Tibial artery (tissue), 4 donors: ENCODE measurements at regions not wholly inside any gene's neighbourhood (a gene's known extent, or its start where the extent isn't known, plus 50 kb on each side); places are given as distances from the start of the nearest gene placed in this dataset.

Experiments used
- DNase-seq, 2 donors: peaks; one replicate each; pipeline ENCODE4 v3.0.0-alpha.2; 2019
- H3K27ac ChIP-seq, 2 donors: fragments of 200-600 bp; sonication (generic) in 1 of 2; 1 replicate in 1 of 2; 2 replicates in 1 of 2; pipeline ENCODE4 v1.5.1; 2018 to 2019; ENCODE audit warnings: mild to moderate bottlenecking in 1 of 2
- H3K27me3 ChIP-seq, 2 donors: fragments of 200-600 bp; sonication (generic) in 1 of 2; one replicate each; pipeline versions ENCODE4 v1.5.1 to v1.6.0; 2016 to 2019
- H3K36me3 ChIP-seq, 3 donors: fragments of 200-600 bp; sonication (generic) in 2 of 3; one replicate each; pipeline ENCODE4 v1.5.1; 2016 to 2019; ENCODE audit warnings: mild to moderate bottlenecking in 2 of 3
- H3K4me1 ChIP-seq, 4 donors: fragments of 200-600 bp; sonication (generic) in 2 of 4; 1 replicate in 3 of 4; 2 replicates in 1 of 4; pipeline ENCODE4 v1.5.1; 2016 to 2019
- H3K4me3 ChIP-seq, 2 donors: fragments of 200-600 bp; sonication (generic) in 1 of 2; 1 replicate in 1 of 2; 2 replicates in 1 of 2; pipeline ENCODE4 v1.5.1; 2018 to 2019; ENCODE audit warnings: mild to moderate bottlenecking in 2 of 2
- H3K9me3 ChIP-seq, 3 donors: fragments of 200-600 bp; sonication (generic) in 1 of 3; one replicate each; pipeline ENCODE4 v1.5.1; 2016 to 2019
- CTCF ChIP-seq, 2 experiments: fragments of 200-600 bp in 1 of 2; fragments of 450-650 bp in 1 of 2; IDR thresholded peaks; one replicate each; pipeline ENCODE4 v1.5.1; 2017 to 2019; ENCODE audit warnings: antibody characterized with exemption in 2 of 2, mild to moderate bottlenecking in 1 of 2, moderate library complexity in 1 of 2
- intact Hi-C: fragments of 100-400 bp; cut with DNase I; formaldehyde crosslinking; loops from one replicate; pipeline ENCODE4 v1.15.0; 2023; ENCODE audit warnings: low total_unique reads

GRCh38 chr5:97967292-97967691, 784.2 kb upstream of the RIOK2 start:
- no peak for TF ChIP-seq CTCF (IDR thresholded peaks at IDR 0.05)
- H3K9me3 ChIP-seq: no peaks in the 10 kb centered on the region
- no peak overlapping the region for H3K4me3 ChIP-seq
- no peaks in the 10 kb centered on the region for H3K36me3 ChIP-seq
- intact Hi-C loops: no loop called here
- no peak for DNase-seq
- no peaks in the 10 kb centered on the region for H3K4me1 ChIP-seq
- H3K27ac ChIP-seq: no peak overlapping the region
- no peaks in the 10 kb centered on the region for H3K27me3 ChIP-seq

GRCh38 chr5:97968346-97968745, 785.3 kb upstream of the RIOK2 start:
- no peak for TF ChIP-seq CTCF (IDR thresholded peaks at IDR 0.05)
- no peaks in the 10 kb centered on the region for H3K27me3 ChIP-seq
- H3K36me3 ChIP-seq: no peaks in the 10 kb centered on the region
- H3K27ac ChIP-seq: no peak overlapping the region
- H3K4me1 ChIP-seq: no peaks in the 10 kb centered on the region
- H3K9me3 ChIP-seq: no peaks in the 10 kb centered on the region
- DNase-seq: no peak
- H3K4me3 ChIP-seq: no peak overlapping the region
- intact Hi-C loops: no loop called here

- no peak overlapping the region for H3K27ac ChIP-seq
- no peak overlapping the region for H3K4me3 ChIP-seq
- no peaks in the 10 kb centered on the region for H3K9me3 ChIP-seq
- DNase-seq: no peak
- intact Hi-C loops: no loop called here
- H3K27me3 ChIP-seq: no peaks in the 10 kb centered on the region
- H3K4me1 ChIP-seq: no peaks in the 10 kb centered on the region
- TF ChIP-seq CTCF (IDR thresholded peaks at IDR 0.05): no peak
- H3K36me3 ChIP-seq: no peaks in the 10 kb centered on the region
Measured at GRCh38 chr5:97979740-97980139, 793.7 kb upstream of the RGMB start.

- TF ChIP-seq CTCF (IDR thresholded peaks at IDR 0.05): no peak
- Histone ChIP-seq H3K27me3 (no peaks in the 10 kb centered on the region), H3K4me1 (no peaks in the 10 kb centered on the region), H3K9me3 (no peaks in the 10 kb centered on the region), H3K27ac (no peak overlapping the region), H3K36me3 (no peaks in the 10 kb centered on the region), H3K4me3 (no peak overlapping the region)
- no peak for DNase-seq
- intact Hi-C loops: no loop called here
Measured at GRCh38 chr5:97980291-97980690, 793.2 kb upstream of the RGMB start.

- DNase-seq: no peak
- H3K9me3 ChIP-seq: no peaks in the 10 kb centered on the region
- intact Hi-C loops: no loop called here
- no peak overlapping the region for H3K27ac ChIP-seq
- no peaks in the 10 kb centered on the region for H3K36me3 ChIP-seq
- no peaks in the 10 kb centered on the region for H3K27me3 ChIP-seq
- TF ChIP-seq CTCF (IDR thresholded peaks at IDR 0.05): no peak
- no peaks in the 10 kb centered on the region for H3K4me1 ChIP-seq
- no peak overlapping the region for H3K4me3 ChIP-seq
Measured at GRCh38 chr5:97986069-97986468, 787.4 kb upstream of the RGMB start.

GRCh38 chr5:97991236-97991635, 782.2 kb upstream of the RGMB start:
- Histone ChIP-seq H3K4me3 (no peak overlapping the region), H3K9me3 (no peaks in the 10 kb centered on the region), H3K27me3 (no peaks in the 10 kb centered on the region), H3K36me3 (no peaks in the 10 kb centered on the region), H3K27ac (no peak overlapping the region), H3K4me1 (no peaks in the 10 kb centered on the region)
- intact Hi-C loops: no loop called here
- no peak for TF ChIP-seq CTCF (IDR thresholded peaks at IDR 0.05)
- no peak for DNase-seq
